Bone marrow (tissue), 2 donors: ENCODE measurements at regions not wholly inside any gene's neighbourhood (a gene's known extent, or its start where the extent isn't known, plus 50 kb on each side); places are given as distances from the start of the nearest gene placed in this dataset.

ENCODE experiments used
- DNase-seq, 2 donors: peaks; one replicate each; lab custom pipeline; 2025; lab: John Stamatoyannopoulos, UW

GRCh38 chr4:128488055-128488705, 200.6 kb upstream of the PGRMC2 start:
- DNase-seq: no peak

- no peak for DNase-seq
These were observed 197.3 kb upstream of the PGRMC2 start for GRCh38 chr4:128484896-128485295.

GRCh38 chr4:128483816-128484215, 196.2 kb upstream of the PGRMC2 start:
- DNase-seq: no peak

GRCh38 chr4:128483041-128483440, 195.4 kb upstream of the PGRMC2 start:
- no peak for DNase-seq

- no peak for DNase-seq
These were observed 194.3 kb upstream of the PGRMC2 start for GRCh38 chr4:128481752-128482480.

GRCh38 chr4:128480945-128481344, 193.3 kb upstream of the PGRMC2 start:
- DNase-seq: no peak

- DNase-seq: no peak
These were observed 189.9 kb upstream of the PGRMC2 start for GRCh38 chr4:128477540-128477939.

GRCh38 chr4:128475597-128475996, 188.0 kb upstream of the PGRMC2 start:
- no peak for DNase-seq

GRCh38 chr4:128471576-128471975, 184.0 kb upstream of the PGRMC2 start:
- DNase-seq: no peak

- DNase-seq: no peak
These were observed 183.0 kb upstream of the PGRMC2 start for GRCh38 chr4:128470492-128471053.

GRCh38 chr4:128468123-128468989, 180.7 kb upstream of the PGRMC2 start:
- no peak for DNase-seq

- DNase-seq: no peak
These were observed 177.9 kb upstream of the PGRMC2 start for GRCh38 chr4:128465523-128465922.

- no peak for DNase-seq
These were observed 175.4 kb upstream of the PGRMC2 start for GRCh38 chr4:128463006-128463405.

GRCh38 chr4:128462103-128462783, 174.6 kb upstream of the PGRMC2 start:
- no peak for DNase-seq

GRCh38 chr4:128461291-128462102, 173.9 kb upstream of the PGRMC2 start:
- DNase-seq: no peak

- no peak for DNase-seq
These were observed 171.9 kb upstream of the PGRMC2 start for GRCh38 chr4:128459547-128459946.

- DNase-seq: no peak
These were observed 171.2 kb upstream of the PGRMC2 start for GRCh38 chr4:128458816-128459215.

- DNase-seq: no peak
These were observed 170.1 kb upstream of the PGRMC2 start for GRCh38 chr4:128457726-128458125.

GRCh38 chr4:128456171-128456570, 168.6 kb upstream of the PGRMC2 start:
- DNase-seq: no peak

- DNase-seq: no peak
These were observed 167.9 kb upstream of the PGRMC2 start for GRCh38 chr4:128455480-128455879.

- DNase-seq: no peak
These were observed 167.3 kb upstream of the PGRMC2 start for GRCh38 chr4:128454881-128455280.
